ENCODE measurements at regions not wholly inside any gene's neighbourhood (a gene's known extent, or its start where the extent isn't known, plus 50 kb on each side); places are given as distances from the start of the nearest gene placed in this dataset.

DNA sequence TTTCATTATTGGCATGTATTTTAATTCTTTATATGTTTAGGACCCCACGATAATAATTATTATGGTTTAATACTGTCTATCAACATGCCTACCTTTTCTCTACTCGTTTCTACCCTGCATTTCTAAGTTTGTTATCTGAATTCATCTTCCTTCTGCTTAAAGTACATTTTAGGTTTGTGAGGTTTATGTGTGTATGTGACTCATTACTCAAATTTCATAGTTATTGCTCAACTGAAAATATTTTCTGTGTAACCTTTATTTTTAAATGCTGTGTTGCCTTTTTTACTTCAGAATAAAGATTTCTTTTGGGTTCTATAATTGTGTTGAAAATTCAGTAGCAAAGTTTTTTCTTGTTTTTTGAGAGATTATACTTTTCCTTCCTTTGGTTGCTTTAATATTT is 933.9 kb upstream of the LRRTM1 start:
- H3K27me3 ChIP-seq (ENCODE audit: insufficient read depth, low read length, poor library complexity): no peaks in the 10 kb centered on the region
- no peak overlapping the region for H3K4me3 ChIP-seq (ENCODE audit: low read depth in 1 of 2, low read length in 2 of 2)
- TF ChIP-seq, protein P1, sequence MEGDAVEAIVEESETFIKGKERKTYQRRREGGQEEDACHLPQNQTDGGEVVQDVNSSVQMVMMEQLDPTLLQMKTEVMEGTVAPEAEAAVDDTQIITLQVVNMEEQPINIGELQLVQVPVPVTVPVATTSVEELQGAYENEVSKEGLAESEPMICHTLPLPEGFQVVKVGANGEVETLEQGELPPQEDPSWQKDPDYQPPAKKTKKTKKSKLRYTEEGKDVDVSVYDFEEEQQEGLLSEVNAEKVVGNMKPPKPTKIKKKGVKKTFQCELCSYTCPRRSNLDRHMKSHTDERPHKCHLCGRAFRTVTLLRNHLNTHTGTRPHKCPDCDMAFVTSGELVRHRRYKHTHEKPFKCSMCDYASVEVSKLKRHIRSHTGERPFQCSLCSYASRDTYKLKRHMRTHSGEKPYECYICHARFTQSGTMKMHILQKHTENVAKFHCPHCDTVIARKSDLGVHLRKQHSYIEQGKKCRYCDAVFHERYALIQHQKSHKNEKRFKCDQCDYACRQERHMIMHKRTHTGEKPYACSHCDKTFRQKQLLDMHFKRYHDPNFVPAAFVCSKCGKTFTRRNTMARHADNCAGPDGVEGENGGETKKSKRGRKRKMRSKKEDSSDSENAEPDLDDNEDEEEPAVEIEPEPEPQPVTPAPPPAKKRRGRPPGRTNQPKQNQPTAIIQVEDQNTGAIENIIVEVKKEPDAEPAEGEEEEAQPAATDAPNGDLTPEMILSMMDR (IDR thresholded peaks at IDR 0.05; ENCODE audit: borderline replicate concordance, extremely low read depth, low read length, poor library complexity, severe bottlenecking): no peak
- TF ChIP-seq EZH2 (IDR thresholded peaks at IDR 0.05; ENCODE audit: borderline replicate concordance, low read depth, low read length, severe bottlenecking): no peak
- H4K20me1 ChIP-seq (ENCODE audit: insufficient read depth, low read length): no peaks in the 10 kb centered on the region
- ATAC-seq (ENCODE audit: insufficient read depth, low read depth) (no peak), DNase-seq (no peak)
- H3K27ac ChIP-seq (ENCODE audit: low read length): no peak overlapping the region
- no peaks in the 10 kb centered on the region for H3K79me2 ChIP-seq (ENCODE audit: insufficient read depth, low read length)
- H3K36me3 ChIP-seq (ENCODE audit: insufficient read depth, low read length): no peaks in the 10 kb centered on the region
- H3K4me2 ChIP-seq (ENCODE audit: insufficient read depth, low read length): no peak overlapping the region
- H3K4me1 ChIP-seq (ENCODE audit: insufficient read depth, low read length): no peaks in the 10 kb centered on the region
- no peaks in the 10 kb centered on the region for H3K9me3 ChIP-seq (ENCODE audit: insufficient read depth, low read length, severe bottlenecking)
- no peak overlapping the region for H2AFZ ChIP-seq (ENCODE audit: low read depth, low read length)
- no peak overlapping the region for H3K9ac ChIP-seq (ENCODE audit: low read depth, low read length)

DNA sequence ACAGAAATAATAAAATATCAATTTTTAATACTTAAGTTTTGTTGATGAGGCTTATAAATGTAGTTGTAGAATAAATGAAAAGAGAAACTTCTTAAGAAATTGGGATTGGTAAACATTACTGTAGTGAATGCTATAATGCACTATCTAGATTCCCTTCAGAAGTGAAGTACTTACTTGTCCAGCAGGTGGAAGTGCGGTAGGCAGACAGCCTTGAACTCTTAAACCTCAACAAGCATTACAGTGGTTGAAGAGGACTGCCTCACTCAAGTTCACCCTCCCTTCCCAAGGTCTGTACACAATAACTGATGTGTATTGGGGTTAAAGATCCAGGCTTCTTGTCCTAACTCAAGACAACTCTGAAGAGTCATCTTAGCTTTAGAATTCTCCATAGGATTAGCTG is 931.0 kb upstream of the LRRTM1 start:
- H2AFZ ChIP-seq (ENCODE audit: low read depth, low read length): no peak overlapping the region
- no peak for ATAC-seq (ENCODE audit: insufficient read depth, low read depth)
- H3K27ac ChIP-seq (ENCODE audit: low read length): no peak overlapping the region
- no peaks in the 10 kb centered on the region for H3K27me3 ChIP-seq (ENCODE audit: insufficient read depth, low read length, poor library complexity)
- TF ChIP-seq EZH2 (IDR thresholded peaks at IDR 0.05; ENCODE audit: borderline replicate concordance, low read depth, low read length, severe bottlenecking): no peak
- TF ChIP-seq, protein P1 (IDR thresholded peaks at IDR 0.05; ENCODE audit: borderline replicate concordance, extremely low read depth, low read length, poor library complexity, severe bottlenecking): no peak
- no peaks in the 10 kb centered on the region for H3K4me1 ChIP-seq (ENCODE audit: insufficient read depth, low read length)
- no peaks in the 10 kb centered on the region for H4K20me1 ChIP-seq (ENCODE audit: insufficient read depth, low read length)
- H3K9me3 ChIP-seq (ENCODE audit: insufficient read depth, low read length, severe bottlenecking): no peaks in the 10 kb centered on the region
- H3K9ac ChIP-seq (ENCODE audit: low read depth, low read length): no peak overlapping the region
- no peak for DNase-seq
- no peak overlapping the region for H3K4me2 ChIP-seq (ENCODE audit: insufficient read depth, low read length)
- H3K79me2 ChIP-seq (ENCODE audit: insufficient read depth, low read length): no peaks in the 10 kb centered on the region
- H3K4me3 ChIP-seq (ENCODE audit: low read depth in 1 of 2, low read length in 2 of 2): no peak overlapping the region
- H3K36me3 ChIP-seq (ENCODE audit: insufficient read depth, low read length): no peaks in the 10 kb centered on the region

DNA sequence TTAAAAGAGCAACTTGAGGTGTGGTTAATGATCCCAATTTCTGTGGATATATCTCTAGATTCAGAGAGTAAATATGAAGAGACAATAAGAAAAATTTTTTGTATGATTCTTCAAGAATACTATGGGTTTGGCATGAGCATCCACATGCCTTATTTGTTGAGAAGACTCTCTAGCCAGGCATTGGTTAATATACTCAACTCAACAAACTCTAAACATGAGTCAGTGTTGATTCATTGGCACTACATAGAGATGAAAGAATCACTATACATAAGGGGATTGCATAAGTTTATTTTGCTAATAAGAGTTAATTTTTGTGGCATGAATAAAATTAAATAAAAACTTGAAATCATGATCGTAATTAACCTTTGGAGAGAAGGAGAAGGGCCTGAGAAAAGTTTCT is 930.2 kb upstream of the LRRTM1 start:
- no peaks in the 10 kb centered on the region for H3K36me3 ChIP-seq (ENCODE audit: insufficient read depth, low read length)
- H3K4me1 ChIP-seq (ENCODE audit: insufficient read depth, low read length): no peaks in the 10 kb centered on the region
- H4K20me1 ChIP-seq (ENCODE audit: insufficient read depth, low read length): no peaks in the 10 kb centered on the region
- no peaks in the 10 kb centered on the region for H3K9me3 ChIP-seq (ENCODE audit: insufficient read depth, low read length, severe bottlenecking)
- H3K27ac ChIP-seq (ENCODE audit: low read length): no peak overlapping the region
- TF ChIP-seq EZH2 (IDR thresholded peaks at IDR 0.05; ENCODE audit: borderline replicate concordance, low read depth, low read length, severe bottlenecking): no peak
- TF ChIP-seq, protein P1 (IDR thresholded peaks at IDR 0.05; ENCODE audit: borderline replicate concordance, extremely low read depth, low read length, poor library complexity, severe bottlenecking): no peak
- no peak for ATAC-seq (ENCODE audit: insufficient read depth, low read depth)
- H3K79me2 ChIP-seq (ENCODE audit: insufficient read depth, low read length): no peaks in the 10 kb centered on the region
- DNase-seq: no peak
- H3K27me3 ChIP-seq (ENCODE audit: insufficient read depth, low read length, poor library complexity): no peaks in the 10 kb centered on the region
- no peak overlapping the region for H2AFZ ChIP-seq (ENCODE audit: low read depth, low read length)
- H3K4me2 ChIP-seq (ENCODE audit: insufficient read depth, low read length): no peak overlapping the region
- no peak overlapping the region for H3K4me3 ChIP-seq (ENCODE audit: low read depth in 1 of 2, low read length in 2 of 2)
- no peak overlapping the region for H3K9ac ChIP-seq (ENCODE audit: low read depth, low read length)

DNA sequence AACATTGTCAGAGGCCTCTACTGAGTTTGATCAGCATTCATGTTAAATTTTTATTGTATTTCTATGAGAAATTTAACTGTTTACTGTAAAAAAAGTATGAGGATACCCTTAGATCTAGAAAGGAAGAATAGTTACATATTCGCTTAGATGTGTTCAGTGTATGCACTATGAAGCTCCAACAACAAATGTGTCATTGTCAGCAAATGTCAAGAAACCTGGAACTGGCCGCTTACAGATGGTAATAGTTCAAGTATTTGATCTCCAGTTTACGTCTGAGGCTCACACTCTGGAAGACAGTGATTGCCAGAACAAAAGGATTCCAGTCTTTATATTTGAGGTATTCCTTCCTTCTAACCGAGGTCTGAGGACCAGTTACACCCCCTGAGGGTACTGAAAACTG is 921.2 kb upstream of the LRRTM1 start:
- no peak overlapping the region for H2AFZ ChIP-seq (ENCODE audit: low read depth, low read length)

More for the DNA sequence above, 921.2 kb upstream of the LRRTM1 start:
- no peaks in the 10 kb centered on the region for H3K9me3 ChIP-seq (ENCODE audit: insufficient read depth, low read length, severe bottlenecking)
- no peaks in the 10 kb centered on the region for H4K20me1 ChIP-seq (ENCODE audit: insufficient read depth, low read length)
- no peaks in the 10 kb centered on the region for H3K36me3 ChIP-seq (ENCODE audit: insufficient read depth, low read length)
- no peaks in the 10 kb centered on the region for H3K4me1 ChIP-seq (ENCODE audit: insufficient read depth, low read length)
- no peaks in the 10 kb centered on the region for H3K27me3 ChIP-seq (ENCODE audit: insufficient read depth, low read length, poor library complexity)
- H3K9ac ChIP-seq (ENCODE audit: low read depth, low read length): no peak overlapping the region
- H3K79me2 ChIP-seq (ENCODE audit: insufficient read depth, low read length): no peaks in the 10 kb centered on the region
- DNase-seq: no peak
- H3K4me2 ChIP-seq (ENCODE audit: insufficient read depth, low read length): no peak overlapping the region
- ATAC-seq (ENCODE audit: insufficient read depth, low read depth): no peak
- no peak overlapping the region for H3K4me3 ChIP-seq (ENCODE audit: low read depth in 1 of 2, low read length in 2 of 2)
- TF ChIP-seq EZH2 (IDR thresholded peaks at IDR 0.05; ENCODE audit: borderline replicate concordance, low read depth, low read length, severe bottlenecking): no peak
- TF ChIP-seq, protein P1 (IDR thresholded peaks at IDR 0.05; ENCODE audit: borderline replicate concordance, extremely low read depth, low read length, poor library complexity, severe bottlenecking): no peak
- no peak overlapping the region for H3K27ac ChIP-seq (ENCODE audit: low read length)
